ENCODE measurements at regions not wholly inside any gene's neighbourhood (a gene's known extent, or its start where the extent isn't known, plus 50 kb on each side); places are given as distances from the start of the nearest gene placed in this dataset.

- DNase-seq (ENCODE audit: low read depth in 2 of 2), result no peak
These were observed 626.3 kb downstream of the KCNJ2 start for GRCh38 chr17:70795620-70796019.

- DNase-seq (ENCODE audit: low read depth in 2 of 2), result no peak
These were observed 627.4 kb downstream of the KCNJ2 start for GRCh38 chr17:70796757-70797156.

DNA sequence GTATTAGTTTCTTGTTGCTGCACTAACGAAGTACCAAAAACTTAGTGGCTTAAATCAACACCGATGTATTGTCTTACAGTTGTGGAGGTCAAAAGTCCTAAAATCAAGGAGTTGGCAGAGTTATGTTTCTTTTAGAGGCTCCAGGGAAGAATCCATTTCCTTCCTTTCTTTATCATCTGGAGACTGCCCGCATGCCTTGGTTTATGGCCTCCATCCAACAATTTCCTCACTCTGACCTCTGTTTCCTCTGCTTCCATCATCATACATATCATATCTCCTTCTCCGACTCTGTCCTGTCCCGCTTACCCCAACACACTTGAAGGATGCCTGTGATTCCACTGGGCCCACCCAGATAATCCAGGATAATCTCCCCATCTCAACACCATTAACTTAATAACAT is 627.8 kb downstream of the KCNJ2 start:
- no peak for DNase-seq (ENCODE audit: low read depth in 2 of 2)

GRCh38 chr17:70804161-70804560 is 634.8 kb downstream of the KCNJ2 start:
- no peak for DNase-seq (ENCODE audit: low read depth in 2 of 2)

GRCh38 chr17:70808596-70808995 is 639.3 kb downstream of the KCNJ2 start:
- no peak for DNase-seq (ENCODE audit: low read depth in 2 of 2)

- DNase-seq (ENCODE audit: low read depth in 2 of 2), result no peak
These were observed 641.3 kb downstream of the KCNJ2 start for GRCh38 chr17:70810609-70811008.

GRCh38 chr17:70813355-70813930 is 644.1 kb downstream of the KCNJ2 start:
- no peak for DNase-seq (ENCODE audit: low read depth in 2 of 2)

- DNase-seq (ENCODE audit: low read depth in 2 of 2), result no peak
These were observed 649.9 kb downstream of the KCNJ2 start for GRCh38 chr17:70819183-70819582.

GRCh38 chr17:70820276-70820675 is 650.9 kb downstream of the KCNJ2 start:
- DNase-seq (ENCODE audit: low read depth in 2 of 2), result no peak

GRCh38 chr17:70825321-70826125 is 656.2 kb downstream of the KCNJ2 start:
- no peak for DNase-seq (ENCODE audit: low read depth in 2 of 2)

- no peak for DNase-seq (ENCODE audit: low read depth in 2 of 2)
These were observed 660.5 kb downstream of the KCNJ2 start for GRCh38 chr17:70829876-70830275.

- DNase-seq (ENCODE audit: low read depth in 2 of 2), result no peak
These were observed 664.7 kb downstream of the KCNJ2 start for GRCh38 chr17:70834039-70834438.

GRCh38 chr17:70848785-70849184 is 679.5 kb downstream of the KCNJ2 start:
- no peak for DNase-seq (ENCODE audit: low read depth in 2 of 2)

DNA sequence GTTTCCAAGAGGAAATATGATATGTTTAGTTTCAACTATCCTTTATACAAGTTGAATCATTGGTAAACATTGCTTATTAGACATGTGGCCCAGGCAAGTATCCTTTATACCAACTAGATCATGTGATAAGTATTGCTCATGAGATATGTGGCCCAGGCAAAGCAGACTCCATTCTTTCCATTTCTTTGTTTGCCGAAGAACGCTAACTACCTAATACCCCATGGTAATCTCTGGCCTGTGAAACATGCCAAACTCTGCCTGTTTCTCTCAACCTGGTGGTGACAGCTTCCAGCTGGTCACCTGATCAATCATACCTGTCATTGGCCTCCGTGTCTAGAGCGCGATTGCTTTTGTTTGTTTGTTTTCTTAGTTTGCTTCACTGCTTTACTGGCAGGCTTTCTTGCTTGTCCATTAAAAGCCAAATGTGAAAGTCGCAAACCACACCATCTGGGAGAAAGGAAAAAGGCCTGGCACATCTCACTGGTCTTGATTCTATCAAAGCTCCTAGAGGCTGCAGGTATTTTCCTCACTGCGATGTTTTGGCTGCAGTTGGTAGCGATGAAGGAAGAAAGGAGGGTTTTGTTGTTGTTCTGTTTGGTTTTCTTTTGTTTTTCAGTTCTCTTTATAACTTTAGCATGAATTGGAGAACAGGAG is 686.2 kb downstream of the KCNJ2 start:
- no peak for DNase-seq (ENCODE audit: low read depth in 2 of 2)

GRCh38 chr17:70857351-70857750 is 688.0 kb downstream of the KCNJ2 start:
- DNase-seq (ENCODE audit: low read depth in 2 of 2), result no peak

DNA sequence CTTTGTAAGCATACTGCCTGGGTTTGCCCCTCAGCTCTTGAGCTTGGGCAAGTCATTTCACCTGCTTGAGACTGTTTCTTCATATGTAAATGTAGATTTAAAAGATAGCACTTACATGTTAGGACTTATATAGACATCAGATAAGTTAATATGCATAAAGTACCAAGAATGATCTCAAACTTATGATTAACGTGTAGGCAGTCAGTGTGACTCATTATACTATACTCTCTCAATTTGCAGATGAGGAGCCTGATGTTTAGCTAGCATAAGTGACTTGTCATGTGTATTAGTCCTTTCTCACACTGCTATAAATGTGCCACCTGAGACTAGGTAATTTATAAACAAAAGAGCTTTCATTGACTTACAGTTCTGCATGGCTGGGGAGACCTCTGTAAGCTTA is 690.5 kb downstream of the KCNJ2 start:
- no peak for DNase-seq (ENCODE audit: low read depth in 2 of 2)

- DNase-seq (ENCODE audit: low read depth in 2 of 2), result no peak
These were observed 693.0 kb downstream of the KCNJ2 start for GRCh38 chr17:70862295-70862694.

GRCh38 chr17:70863436-70864248 is 694.3 kb downstream of the KCNJ2 start:
- no peak for DNase-seq (ENCODE audit: low read depth in 2 of 2)

GRCh38 chr17:70865993-70866804 is 696.9 kb downstream of the KCNJ2 start:
- DNase-seq (ENCODE audit: low read depth in 2 of 2), result no peak

DNA sequence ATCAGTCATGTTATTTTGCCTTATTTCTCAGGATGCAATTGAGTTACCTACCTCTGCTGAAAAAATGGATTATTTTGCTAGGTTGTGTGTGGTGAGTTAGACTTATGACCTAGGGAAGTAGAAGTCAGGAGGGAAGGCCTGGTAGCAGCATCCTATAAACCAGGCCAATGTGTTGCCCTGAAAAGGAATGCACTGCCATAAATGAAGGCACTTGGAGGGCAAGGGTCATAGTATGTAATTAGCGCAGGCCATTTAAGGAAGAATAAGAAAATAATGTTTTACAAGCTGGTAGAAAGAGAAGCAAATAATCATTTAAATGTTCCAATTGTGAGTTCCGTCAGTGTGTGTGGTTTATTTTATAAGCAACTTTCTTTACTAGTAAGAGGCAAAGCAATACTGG is 698.8 kb downstream of the KCNJ2 start:
- DNase-seq (ENCODE audit: low read depth in 2 of 2), result no peak

GRCh38 chr17:70869402-70870085 is 700.2 kb downstream of the KCNJ2 start:
- no peak for DNase-seq (ENCODE audit: low read depth in 2 of 2)

Measured in stimulated activated CD8-positive, alpha-beta memory T cell treated with anti-CD3 and anti-CD28 coated beads, Interleukin-2, amount 100 ng/mL, for 1 hour (primary cell).